ENCODE measurements at regions not wholly inside any gene's neighbourhood (a gene's known extent, or its start where the extent isn't known, plus 50 kb on each side); places are given as distances from the start of the nearest gene placed in this dataset.

GRCh38 chr20:40254023-40254772, 434.8 kb downstream of the MAFB start:
- H3K4me1 ChIP-seq (ENCODE audit: insufficient read depth, low read length) = no peaks in the 10 kb centered on the region
- ATAC-seq (ENCODE audit: poor library complexity) (no peak), DNase-seq (no peak)
- Mint-ChIP-seq H3K27ac (no peak overlapping the region), H3K36me3 (ENCODE audit: low read depth) (no peaks in the 10 kb centered on the region), H3K4me1 (ENCODE audit: low read depth) (no peaks in the 10 kb centered on the region), H3K27me3 (peaks cover 5% of the 10 kb centered on the region), H3K4me3 (no peak overlapping the region), H3K9me3 (peaks cover 3% of the 10 kb centered on the region)
- POLR2A ChIA-PET = no interaction called here
- no peak overlapping the region for H3K27ac ChIP-seq (ENCODE audit: low read depth in 1 of 2, low read length in 2 of 2)
- CTCF ChIA-PET = no interaction called here
- TF ChIP-seq, protein P1, sequence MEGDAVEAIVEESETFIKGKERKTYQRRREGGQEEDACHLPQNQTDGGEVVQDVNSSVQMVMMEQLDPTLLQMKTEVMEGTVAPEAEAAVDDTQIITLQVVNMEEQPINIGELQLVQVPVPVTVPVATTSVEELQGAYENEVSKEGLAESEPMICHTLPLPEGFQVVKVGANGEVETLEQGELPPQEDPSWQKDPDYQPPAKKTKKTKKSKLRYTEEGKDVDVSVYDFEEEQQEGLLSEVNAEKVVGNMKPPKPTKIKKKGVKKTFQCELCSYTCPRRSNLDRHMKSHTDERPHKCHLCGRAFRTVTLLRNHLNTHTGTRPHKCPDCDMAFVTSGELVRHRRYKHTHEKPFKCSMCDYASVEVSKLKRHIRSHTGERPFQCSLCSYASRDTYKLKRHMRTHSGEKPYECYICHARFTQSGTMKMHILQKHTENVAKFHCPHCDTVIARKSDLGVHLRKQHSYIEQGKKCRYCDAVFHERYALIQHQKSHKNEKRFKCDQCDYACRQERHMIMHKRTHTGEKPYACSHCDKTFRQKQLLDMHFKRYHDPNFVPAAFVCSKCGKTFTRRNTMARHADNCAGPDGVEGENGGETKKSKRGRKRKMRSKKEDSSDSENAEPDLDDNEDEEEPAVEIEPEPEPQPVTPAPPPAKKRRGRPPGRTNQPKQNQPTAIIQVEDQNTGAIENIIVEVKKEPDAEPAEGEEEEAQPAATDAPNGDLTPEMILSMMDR (IDR thresholded peaks at IDR 0.05) = no peak
- H3K9me3 ChIP-seq (ENCODE audit: control insufficient read depth in 1 of 2, insufficient read depth in 1 of 2, low read length in 2 of 2) = peaks cover 0 to 5% of the 10 kb centered on the region in 2 experiments
- H3K4me3 ChIP-seq (ENCODE audit: low read length) = no peak overlapping the region
- H3K27me3 ChIP-seq (ENCODE audit: control insufficient read depth in 1 of 2, insufficient read depth in 2 of 2, low read length in 2 of 2) = no peaks in the 10 kb centered on the region
- H3K36me3 ChIP-seq (ENCODE audit: insufficient read depth, low read length) = no peaks in the 10 kb centered on the region
- intact Hi-C loops (cut with DNase I, micrococcal nuclease) = no loop called here

- Mint-ChIP-seq H3K9me3 (peaks cover 3% of the 10 kb centered on the region), H3K27me3 (no peaks in the 10 kb centered on the region), H3K4me1 (ENCODE audit: low read depth) (no peaks in the 10 kb centered on the region), H3K4me3 (no peak overlapping the region), H3K36me3 (ENCODE audit: low read depth) (no peaks in the 10 kb centered on the region), H3K27ac (no peak overlapping the region)
- Histone ChIP-seq H3K27ac (ENCODE audit: low read depth in 1 of 2, low read length in 2 of 2) (no peak overlapping the region), H3K36me3 (ENCODE audit: insufficient read depth, low read length) (no peaks in the 10 kb centered on the region), H3K4me1 (ENCODE audit: insufficient read depth, low read length) (no peaks in the 10 kb centered on the region), H3K9me3 (ENCODE audit: control insufficient read depth in 1 of 2, insufficient read depth in 1 of 2, low read length in 2 of 2) (peaks cover 0 to 10% of the 10 kb centered on the region in 2 experiments), H3K4me3 (ENCODE audit: low read length) (no peak overlapping the region), H3K27me3 (ENCODE audit: control insufficient read depth in 1 of 2, insufficient read depth in 2 of 2, low read length in 2 of 2) (no peaks in the 10 kb centered on the region)
- TF ChIP-seq, protein P1 (IDR thresholded peaks at IDR 0.05) = no peak
- intact Hi-C loops (cut with DNase I, micrococcal nuclease) = no loop called here
- ChIA-PET POLR2A (no interaction called here), CTCF (no interaction called here)
- DNase-seq (no peak), ATAC-seq (ENCODE audit: poor library complexity) (no peak)
These were observed 437.6 kb downstream of the MAFB start for GRCh38 chr20:40251284-40251932.

DNA sequence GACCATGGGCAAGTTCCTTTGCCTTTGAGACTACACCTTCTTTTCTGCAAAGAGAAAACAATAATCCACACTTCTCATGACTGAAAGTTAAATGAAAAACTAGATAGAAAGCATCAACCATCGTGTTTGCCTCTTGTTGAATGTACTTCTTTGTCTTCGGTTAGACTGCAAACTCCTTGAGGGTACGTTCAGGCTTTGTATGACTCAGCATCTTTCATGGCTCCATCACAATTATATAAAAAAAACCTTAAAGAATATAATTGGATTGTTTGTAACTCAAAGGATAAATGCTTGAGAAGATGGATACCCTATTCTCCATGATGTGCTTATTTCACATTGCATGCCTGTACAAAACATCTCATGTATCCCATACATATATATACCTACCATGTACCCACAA, 439.2 kb downstream of the MAFB start:
- no peaks in the 10 kb centered on the region for H3K4me1 Mint-ChIP-seq (ENCODE audit: low read depth)
- H3K36me3 Mint-ChIP-seq (ENCODE audit: low read depth) = no peaks in the 10 kb centered on the region
- no peak overlapping the region for H3K4me3 Mint-ChIP-seq
- H3K4me3 ChIP-seq (ENCODE audit: low read length) = no peak overlapping the region
- H3K27ac Mint-ChIP-seq = no peak overlapping the region
- H3K27me3 ChIP-seq (ENCODE audit: control insufficient read depth in 1 of 2, insufficient read depth in 2 of 2, low read length in 2 of 2) = no peaks in the 10 kb centered on the region
- no peak for DNase-seq
- no peak for ATAC-seq (ENCODE audit: poor library complexity)
- no peak overlapping the region for H3K27ac ChIP-seq (ENCODE audit: low read depth in 1 of 2, low read length in 2 of 2)
- ChIA-PET POLR2A (no interaction called here), CTCF (no interaction called here)
- intact Hi-C loops (cut with DNase I, micrococcal nuclease) = no loop called here
- peaks cover 3% of the 10 kb centered on the region for H3K9me3 Mint-ChIP-seq
- H3K4me1 ChIP-seq (ENCODE audit: insufficient read depth, low read length) = no peaks in the 10 kb centered on the region
- H3K27me3 Mint-ChIP-seq = peaks cover 6% of the 10 kb centered on the region
- H3K36me3 ChIP-seq (ENCODE audit: insufficient read depth, low read length) = no peaks in the 10 kb centered on the region
- TF ChIP-seq, protein P1 (IDR thresholded peaks at IDR 0.05) = no peak
- H3K9me3 ChIP-seq (ENCODE audit: control insufficient read depth in 1 of 2, insufficient read depth in 1 of 2, low read length in 2 of 2) = peaks cover 0 to 10% of the 10 kb centered on the region in 2 experiments
